ENCODE measurements at regions not wholly inside any gene's neighbourhood (a gene's known extent, or its start where the extent isn't known, plus 50 kb on each side); places are given as distances from the start of the nearest gene placed in this dataset.
A peak's percentile ranks its signal among the peaks of the same experiment; 100 is the strongest.

DNA sequence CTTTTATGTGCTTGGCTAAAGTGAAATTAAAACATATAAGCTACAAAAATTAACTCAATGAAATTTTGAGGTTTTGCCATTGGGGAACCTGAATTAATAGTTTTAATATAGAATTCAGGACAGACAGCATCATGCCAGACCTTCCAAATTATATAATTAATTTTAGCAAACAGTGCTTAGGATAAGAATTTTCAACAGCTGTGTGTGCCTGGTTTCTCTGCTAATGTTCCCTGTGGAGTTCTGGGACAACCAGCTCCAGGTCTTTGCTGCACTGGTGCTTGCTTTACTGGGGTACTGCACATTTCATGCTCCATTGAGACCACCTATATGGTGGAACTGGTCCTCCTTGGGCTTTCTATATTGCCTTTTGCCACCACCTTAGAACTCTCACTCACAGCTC is 199.5 kb downstream of the NDFIP2 start:
- no peak for DNase-seq

DNA sequence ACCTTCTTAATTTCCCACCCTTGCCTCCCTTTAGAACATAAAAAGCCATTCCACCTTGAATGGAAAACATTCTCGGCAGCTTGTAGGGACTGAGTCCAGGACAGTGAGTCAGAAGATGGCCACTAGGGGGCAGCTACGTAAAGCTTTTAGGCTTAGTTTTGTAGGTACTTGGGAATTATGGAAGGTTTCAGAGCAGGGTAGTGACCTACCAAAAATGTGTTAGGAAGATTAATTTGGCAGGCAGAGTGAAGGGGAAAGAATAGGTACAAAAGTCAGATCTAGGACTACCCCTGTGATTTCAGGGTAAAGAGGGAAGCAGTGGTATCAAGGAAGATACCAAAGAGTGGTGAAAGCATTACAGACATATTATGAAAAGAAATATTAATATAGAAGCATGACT is 198.4 kb downstream of the NDFIP2 start:
- DNase-seq: peak; percentile 65

DNA sequence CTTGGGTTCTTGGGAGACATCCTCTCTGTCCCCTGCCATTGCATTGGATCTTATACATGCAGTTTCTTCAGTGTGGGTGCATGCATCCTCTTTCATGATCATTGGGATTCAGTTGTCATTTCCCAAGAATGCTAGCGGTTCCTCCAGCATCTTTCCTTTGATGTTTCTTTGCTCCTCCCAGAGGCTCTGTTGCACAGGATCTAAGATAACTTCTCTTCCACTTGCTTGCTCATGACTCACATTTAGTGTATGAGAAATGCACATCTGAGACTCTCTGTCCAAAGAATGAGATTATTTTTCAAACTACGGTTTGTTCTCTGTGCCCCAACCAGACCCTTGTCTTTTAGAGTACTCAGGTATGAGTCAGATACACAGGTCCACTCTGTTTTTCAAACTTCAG is 197.1 kb downstream of the NDFIP2 start:
- no peak for DNase-seq

DNA sequence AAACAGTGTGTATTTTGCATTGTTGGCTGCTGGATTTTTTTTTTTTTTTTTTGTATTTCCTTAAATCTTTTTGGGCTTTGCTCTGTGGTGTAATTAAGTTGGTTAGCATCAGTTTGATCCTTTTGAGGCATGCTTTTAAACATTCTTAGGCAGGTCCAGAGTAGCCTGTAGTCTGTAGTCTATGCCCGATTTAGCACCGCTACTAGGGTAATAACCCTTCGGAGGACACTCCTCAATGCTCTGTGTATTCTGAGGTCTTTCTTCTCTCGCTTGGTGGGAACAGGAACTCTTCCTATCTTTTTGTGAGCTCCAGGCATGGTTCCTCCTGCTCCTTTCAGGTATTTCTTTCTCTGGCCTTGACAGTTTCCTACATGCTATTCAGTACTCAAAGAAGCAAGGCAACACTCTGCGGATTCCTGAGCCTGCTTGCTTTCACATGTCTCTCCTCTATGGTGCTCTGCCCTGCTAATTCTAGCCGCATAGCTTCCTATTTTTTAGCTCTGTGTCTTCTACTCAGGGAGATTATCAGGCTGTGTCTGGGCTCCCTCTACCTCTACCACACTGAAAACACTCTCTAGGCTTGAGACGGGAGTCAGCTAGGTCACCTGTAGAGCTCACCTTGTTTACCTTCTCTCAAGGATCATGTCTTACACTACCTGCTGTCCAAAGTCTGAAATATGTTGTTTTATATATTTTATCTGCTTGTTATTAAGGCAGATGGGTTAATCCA is 195.1 kb downstream of the NDFIP2 start:
- no peak for DNase-seq

DNA sequence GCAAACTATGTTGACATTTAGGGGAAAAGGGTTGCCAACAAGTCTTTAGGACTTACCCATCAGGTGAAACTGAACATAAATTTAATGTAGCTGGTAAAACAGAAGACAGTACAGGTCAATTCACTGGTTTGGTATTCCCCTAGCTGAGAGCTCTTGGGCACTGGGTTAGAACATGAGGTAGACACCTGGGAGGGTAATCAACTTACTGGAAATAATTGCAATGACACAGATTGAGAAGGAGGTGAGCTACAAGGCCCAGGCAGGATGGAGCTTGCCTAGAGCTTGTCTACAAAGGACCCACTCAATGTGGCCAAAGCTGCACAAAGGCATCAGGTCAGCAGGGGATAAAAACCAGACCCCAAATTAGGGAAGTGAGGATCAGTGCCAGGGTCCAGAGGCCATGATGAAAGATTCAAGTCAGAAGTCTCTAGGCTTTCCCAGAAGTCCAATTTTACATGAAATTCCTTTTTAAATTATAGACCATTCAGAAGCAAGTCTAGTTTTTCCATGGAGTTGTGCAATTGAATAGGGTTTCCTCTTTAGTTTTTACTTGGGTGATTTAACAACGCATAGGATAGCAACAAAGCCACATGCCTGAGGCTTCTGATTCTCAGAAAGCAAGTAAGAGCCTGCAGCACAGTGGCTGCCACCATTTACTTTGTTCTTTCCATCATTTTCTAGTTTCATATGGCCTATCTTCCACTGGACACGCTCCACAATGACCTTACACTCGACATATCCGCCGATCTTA is 194.0 kb downstream of the NDFIP2 start:
- no peak for DNase-seq

DNA sequence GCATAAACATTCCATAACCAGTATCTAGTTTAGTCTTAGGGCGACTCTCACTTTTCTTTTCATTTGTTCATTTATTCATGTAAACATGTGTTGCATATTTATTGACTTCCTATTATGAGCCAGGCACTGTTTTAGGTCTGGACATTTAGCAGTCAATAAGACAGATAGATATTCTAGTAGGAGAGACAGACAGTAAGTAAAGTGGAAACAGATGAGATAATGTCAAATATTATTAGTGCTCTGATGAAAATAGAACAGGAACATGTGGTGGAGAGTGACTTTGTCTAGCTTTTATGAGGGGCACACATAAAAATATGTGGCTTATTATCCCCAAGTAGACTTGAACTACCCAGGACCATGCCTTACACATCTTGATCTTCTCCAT is 193.0 kb downstream of the NDFIP2 start:
- DNase-seq: no peak

DNA sequence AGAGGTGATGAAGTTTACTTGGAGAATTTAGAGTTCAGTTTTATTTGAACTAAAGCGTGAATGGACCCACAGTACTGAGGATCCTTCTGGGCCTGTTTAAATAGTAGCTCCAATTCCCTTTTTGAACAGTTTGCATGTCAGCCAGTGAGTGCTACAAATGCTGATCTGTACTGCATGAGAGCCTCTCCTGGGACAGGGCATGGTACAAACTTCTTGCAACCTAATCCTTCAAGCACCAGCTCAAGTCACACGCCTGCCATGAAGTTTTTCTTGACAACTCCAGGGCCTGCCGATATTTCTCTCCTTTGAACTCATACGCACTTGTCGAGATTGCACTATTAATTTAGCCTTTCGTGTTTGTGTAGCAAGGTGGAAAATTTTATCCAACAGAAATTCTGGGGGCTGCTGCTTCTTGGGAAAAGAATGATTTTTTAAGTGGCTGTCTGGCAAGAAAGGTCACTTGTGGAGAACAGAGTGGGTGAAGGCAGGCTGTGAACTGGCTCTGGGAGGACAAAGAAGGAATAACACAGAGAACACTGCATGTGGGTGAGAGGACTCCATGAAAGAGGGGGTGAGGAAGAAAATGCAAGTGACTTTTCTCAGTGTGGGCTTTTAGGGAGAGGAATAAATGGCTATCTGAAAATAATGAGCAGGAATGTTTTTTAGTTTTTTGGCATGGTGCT is 192.5 kb downstream of the NDFIP2 start:
- no peak for DNase-seq

DNA sequence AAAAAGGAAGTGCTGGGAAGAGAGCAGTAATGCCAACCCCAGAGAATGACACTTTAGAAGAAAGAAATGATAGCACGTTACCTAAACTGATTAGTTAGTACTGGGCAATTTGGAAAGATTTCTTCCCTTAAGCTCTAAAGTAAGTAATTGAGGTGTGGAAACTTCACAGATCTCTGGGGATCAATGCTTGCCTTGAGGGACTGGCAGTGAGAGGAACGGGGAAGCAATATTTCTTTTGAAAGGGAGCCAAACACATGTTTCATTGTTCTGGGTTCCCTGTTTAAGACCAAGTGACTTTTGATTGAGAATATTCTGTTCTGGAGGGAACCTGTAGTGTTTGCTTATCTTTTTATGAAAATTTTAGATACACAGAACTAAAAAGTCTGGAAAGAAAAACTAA is 190.5 kb downstream of the NDFIP2 start:
- DNase-seq: no peak

DNA sequence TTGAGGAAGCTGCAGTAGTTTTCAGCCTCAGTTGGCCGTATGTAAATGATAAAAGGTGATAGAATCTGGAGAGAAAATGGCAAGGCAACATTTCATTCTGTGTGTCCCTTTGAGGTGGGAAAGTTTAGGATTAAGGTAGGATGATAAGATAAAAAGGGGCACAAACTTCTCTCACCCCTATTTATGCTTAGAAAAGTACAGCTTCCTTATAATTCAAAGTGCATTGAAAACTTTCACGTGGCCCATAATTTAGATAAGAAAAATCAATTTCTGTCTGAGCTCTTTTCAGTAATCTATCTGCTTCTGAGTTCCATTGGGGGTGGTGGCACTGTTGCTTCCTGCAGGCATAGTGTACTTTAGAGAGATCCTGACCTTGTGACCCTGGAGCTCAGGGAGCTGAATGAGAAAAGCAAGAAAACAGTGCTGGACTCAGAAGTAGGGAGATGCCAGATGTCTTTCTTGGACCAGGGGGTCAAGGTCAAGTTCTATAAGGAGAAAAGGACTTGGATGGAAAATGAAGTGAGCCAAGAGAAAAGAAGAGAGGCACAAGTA is 187.3 kb downstream of the NDFIP2 start:
- no peak for DNase-seq

DNA sequence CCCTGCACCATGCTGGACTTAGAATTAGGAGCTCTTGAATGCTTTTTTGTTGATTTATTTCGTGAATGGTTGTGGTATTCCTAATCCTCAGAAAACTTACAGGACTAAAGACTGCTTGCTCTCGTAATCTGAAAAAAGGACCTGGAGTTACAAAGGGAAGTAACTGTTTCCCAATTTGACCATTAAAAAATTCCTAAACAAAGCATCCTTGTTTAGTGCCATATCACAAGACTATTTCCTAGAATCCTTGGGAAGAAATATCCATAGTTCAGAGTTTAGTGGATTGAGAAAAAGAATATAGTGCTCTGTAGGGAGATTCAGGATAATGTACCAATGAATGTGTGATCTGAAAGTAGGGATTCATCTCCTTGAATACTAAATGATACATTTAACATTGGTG is 186.8 kb downstream of the NDFIP2 start:
- DNase-seq: no peak

DNA sequence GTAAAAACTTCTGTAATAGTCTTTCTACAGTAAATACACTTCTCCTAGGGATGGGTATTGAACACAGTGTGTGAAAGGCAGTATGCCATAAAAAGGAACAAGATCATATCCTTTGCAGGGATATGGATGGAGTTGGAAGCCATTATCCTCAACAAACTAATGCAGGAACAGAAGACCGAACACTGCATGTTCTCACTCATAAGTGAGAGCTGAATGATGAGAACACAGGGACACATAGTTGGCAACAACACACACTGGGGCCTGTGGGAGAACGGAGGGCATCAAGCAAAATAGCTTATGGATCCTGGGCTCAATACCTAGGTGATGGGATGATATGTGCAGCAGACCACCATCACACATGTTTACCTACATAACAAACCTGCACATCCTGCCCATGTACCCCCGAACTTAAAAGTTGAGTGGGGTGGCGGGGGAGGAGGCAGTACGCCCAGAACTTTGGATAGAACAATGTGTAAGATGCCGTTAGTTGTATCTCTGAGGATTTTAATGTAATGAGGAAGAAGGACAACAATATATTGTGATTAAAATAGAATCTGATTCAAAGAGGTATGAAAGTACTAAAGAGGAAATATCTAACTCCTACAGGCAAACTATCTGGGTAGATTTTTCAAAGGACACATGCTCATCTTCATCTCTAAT is 183.2 kb downstream of the NDFIP2 start:
- no peak for DNase-seq

DNA sequence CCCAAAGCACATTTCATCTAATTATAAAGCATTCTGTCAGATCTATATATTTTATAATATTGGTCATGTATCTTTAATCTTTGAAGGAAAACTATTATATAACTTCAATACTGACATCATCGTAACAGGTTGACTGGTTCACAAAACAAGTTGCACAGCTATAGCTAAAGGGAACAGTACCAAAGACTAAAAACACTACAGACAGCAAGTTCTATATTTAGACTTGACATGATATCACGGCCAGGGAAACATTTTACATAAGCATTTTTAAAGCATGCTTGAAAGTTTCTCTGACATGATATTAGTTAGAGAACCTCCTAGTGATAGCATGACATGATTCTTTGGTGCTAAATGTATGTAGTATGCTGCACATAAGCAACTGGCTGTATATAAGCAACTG is 182.5 kb downstream of the NDFIP2 start:
- no peak for DNase-seq

DNA sequence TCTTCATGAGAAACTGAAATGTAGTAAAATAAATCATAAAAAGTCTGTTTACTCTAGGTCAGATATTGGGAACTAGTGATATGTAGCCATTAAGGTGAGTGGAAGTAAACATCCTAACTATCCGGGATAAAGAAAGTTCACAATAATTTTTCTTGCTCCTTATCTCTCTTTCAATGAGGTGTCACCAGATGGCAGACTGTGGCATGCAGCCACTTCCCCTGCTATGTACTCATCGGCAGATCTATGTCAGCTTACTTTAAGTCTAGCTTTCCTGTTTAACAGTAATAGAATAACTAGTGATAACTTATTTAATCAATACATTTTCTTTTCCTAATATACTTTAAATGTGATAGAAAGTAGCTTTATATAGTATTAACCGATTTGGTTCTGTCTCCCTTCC is 181.9 kb downstream of the NDFIP2 start:
- DNase-seq: no peak

DNA sequence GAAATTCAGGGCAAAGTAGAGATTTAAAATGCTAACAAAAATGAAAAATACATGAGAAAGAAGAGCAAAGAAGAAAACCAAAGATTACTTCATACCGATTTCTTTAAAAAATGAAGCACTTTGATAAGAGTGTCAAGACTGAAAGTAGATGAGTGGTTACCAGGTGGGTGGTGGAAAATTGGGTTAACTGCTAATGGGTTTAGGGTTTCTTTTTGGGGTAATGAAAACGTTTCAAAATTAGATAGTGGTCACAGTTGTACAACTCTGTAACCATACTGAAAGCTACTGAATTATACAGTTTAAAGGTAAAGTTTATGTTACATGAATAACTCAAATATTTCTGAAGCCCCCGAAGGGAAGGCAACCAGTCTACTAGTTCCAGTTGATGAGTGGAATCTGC is 179.4 kb downstream of the NDFIP2 start:
- DNase-seq: no peak

DNA sequence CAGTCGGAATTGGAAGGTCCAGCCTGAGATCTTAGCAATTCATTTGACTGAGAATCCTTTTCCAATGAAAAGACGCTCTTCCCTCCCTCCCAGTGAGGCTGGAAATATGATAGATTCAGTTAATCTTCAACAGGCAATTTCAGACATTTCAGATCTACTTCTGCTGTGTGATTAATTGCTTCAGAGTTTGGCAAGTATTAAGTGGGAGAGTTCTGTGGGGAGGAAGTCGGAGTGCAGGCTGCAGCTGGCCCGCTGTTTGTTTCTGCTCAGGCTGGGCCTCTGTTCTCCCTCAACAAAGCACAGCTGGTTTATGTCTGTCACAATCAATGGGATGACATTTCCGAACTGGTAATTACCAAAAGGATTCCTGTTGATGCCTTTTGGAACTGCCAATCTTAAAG is 178.2 kb downstream of the NDFIP2 start:
- no peak for DNase-seq

DNA sequence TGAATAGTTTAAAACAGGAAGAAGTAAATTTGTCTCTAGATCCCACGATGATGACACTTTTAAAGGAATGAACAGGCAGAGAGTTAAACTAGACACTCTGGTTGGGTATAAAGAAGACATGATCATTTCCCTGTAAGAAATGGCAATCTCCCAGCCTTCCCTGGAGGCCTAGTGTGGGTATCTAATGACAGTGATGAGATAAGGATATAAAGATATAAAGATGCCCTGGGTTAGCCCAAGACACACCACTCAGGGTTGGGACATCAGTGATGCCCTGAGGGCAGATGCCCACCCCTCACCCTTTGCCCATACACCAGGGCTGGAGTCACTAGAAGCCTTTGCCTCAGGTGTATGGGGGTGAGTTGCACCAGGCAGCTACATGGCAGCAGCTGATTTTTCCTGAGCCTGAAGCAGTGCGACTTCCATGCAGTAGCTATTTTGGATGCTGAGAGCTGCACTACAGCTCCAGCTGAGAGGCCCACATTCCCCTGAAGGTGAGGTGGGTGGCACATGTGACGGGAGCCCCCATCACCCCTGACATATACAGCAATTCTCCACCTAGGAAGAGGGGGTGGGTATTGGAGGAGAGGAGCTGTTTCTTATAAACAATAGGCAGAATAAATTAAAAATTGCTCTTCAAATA is 177.5 kb downstream of the NDFIP2 start:
- DNase-seq: no peak

DNA sequence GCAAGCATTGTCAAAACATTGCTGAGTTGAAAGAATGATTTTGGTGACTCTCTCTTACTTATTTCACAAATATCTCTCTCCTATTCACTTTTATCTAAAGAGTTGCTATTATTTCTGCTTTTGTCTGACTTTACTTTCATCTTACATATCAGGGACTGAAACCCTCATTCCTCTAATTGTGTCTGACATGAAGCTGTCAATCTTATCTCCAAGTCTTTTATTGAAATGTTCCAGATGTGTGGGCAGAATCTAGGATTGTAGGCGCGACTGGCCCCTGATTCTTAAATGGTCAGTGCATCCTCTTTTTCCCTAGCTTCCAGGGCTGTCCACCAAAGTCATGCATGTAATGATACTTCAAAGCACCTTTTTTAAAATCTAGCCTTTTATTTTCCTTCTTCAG is 174.6 kb downstream of the NDFIP2 start:
- no peak for DNase-seq

DNA sequence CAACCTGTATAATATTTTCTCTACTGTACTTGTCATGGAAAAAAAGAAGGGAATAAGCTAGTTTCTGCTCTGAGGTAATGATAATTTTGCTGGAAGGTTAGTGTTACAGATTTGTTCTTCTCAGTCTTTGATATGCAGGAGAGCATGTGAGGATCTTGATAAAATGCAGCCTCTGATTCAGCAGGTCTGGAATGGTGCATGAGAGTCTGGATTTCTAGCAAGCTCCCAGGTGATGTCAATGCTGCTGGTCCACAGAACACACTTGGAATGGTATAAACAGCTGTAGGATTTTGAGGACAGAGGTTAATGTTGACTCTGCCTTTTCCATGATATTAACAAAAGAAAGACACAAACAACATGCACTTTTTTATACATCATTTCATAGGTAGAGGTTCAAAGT is 173.6 kb downstream of the NDFIP2 start:
- DNase-seq: no peak

DNA sequence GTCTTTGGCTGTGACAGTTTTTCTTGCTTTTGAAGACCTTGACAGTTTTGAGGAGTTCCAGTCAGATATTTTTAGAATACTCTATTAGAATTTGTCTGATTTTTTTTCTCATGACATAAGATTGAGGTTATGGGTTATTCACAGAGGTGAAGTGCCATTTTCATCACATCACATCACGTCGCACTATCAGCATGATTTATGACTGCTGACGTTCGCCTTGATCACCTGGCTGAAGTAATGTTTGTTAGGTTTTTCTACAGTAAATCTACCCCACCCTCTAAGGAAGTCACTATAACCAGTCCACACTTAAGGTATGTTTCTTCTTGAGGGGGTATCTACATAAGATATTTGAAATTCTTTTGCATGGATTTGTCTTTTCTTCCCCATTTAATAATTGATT is 169.7 kb downstream of the NDFIP2 start:
- DNase-seq: no peak

DNA sequence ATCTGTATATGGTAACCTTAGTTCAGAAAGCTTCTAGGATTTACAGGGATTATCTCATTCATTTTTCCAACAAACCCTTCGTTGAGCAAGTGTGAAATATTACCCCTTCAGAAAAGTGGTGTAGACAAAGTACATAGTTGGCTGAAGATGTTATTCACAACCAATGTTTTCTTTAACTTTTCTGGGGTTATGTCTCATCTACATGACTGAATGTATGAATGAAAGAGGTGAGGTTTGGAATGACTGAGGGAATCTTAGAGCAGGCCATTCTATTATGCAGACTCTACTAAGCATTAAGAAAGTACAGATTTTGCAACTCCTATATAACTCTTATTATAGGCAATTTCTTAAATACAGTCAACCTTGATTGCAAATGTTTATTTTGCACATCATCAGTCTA is 167.2 kb downstream of the NDFIP2 start:
- no peak for DNase-seq

DNA sequence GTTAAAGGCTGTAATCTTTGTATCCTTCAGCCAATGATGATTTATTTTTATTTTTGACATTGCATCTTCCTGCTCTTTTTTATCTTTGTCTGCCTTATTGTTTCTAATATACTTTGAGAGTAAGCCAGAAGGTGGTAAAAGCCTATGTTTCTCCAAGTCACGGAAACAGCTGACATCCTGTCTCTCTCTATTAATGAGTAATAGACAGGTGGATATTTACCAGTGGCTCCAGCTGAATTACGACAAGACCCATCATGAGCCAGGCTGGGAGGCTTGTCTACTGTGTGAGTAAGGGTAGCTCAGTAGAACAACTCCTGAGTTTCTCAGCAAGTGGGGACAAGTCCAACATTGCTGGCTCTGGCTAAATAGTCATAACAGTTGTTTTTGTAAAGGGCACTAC is 166.6 kb downstream of the NDFIP2 start:
- DNase-seq: no peak

DNA sequence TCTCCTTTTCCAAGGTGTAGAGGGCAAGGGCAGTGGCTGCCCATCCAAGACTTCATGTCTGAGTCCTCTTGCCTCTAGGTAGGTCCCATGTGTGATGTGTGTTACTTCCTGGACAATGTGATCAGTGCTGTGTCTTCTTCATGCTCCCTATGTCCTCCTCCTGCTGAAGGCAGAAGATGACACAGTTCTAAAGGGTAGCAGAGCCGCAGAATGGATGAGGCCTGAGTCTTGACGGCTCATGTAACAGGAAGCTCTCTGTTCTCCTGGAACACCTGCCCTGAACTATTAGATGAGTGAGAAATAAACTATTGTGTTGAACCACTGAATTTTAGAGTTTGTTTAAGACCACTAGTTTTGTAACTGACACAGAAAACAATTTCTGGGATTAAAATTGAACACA is 165.9 kb downstream of the NDFIP2 start:
- DNase-seq: no peak

DNA sequence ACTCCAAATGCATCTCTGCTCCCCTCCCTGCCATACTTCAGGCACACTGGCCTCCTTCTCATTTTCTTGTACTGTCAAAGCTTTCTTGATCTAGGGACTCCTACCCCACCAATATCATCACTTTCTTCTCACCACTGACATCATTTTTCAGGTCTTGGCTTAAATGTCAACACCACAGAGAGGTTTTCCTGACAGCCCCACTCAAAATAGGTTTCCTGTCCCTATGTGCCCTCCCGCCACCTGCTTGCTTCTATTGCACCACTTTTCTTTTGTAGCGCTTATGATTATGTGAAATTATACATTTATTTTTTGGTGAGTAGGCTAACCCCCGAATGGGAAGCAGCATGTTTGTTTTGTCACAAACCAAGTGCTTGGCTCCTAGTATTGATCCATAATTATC is 164.6 kb downstream of the NDFIP2 start:
- DNase-seq: no peak

Measured in right forelimb (tissue), 1 donor.